GM12878 (cell line): ENCODE measurements at regions not wholly inside any gene's neighbourhood (a gene's known extent, or its start where the extent isn't known, plus 50 kb on each side); places are given as distances from the start of the nearest gene placed in this dataset.

ENCODE experiments used
- ATAC-seq: fragments of 200-7000 bp; cut with Tn5 transposase; 3 replicates; pipeline ENCODE4 v1.9.1; 2020; ENCODE audit warnings: mild to moderate bottlenecking, moderate library complexity
- BruUV-seq: library from RNA; stranded (reverse); fragments of 400-500 nt; replicated peaks from 2 replicates; lab custom pipeline; 2021; lab: Mats Ljungman, UMichigan
- CTCF ChIA-PET: fragments of 300-600 bp; sonication (Branson Sonifier 250); formaldehyde crosslinking; extraction: SDS; loops from one replicate; lab custom pipeline; 2021; ENCODE audit warnings: inconsistent platforms; lab: Yijun Ruan, JAX
- POLR2A ChIA-PET: fragments of 350-600 bp; formaldehyde crosslinking; extraction: SDS; loops from one replicate; lab custom pipeline; 2021; ENCODE audit warnings: inconsistent platforms; lab: Charles Lee
- RAD21 ChIA-PET: fragments of 300-600 bp; sonication (Branson Sonifier 250); formaldehyde crosslinking; loops from one replicate; lab custom pipeline; 2023; ENCODE audit warnings: antibody characterized with exemption; ENCODE audit not compliant: unreplicated experiment; lab: Charles Lee
- SMC1A ChIA-PET: fragments of 300-600 bp; sonication (Branson Sonifier 250); formaldehyde crosslinking; loops from one replicate; lab custom pipeline; 2023; ENCODE audit not compliant: unreplicated experiment, uncharacterized antibody; lab: Charles Lee
- DNase-seq: peaks from one replicate; pipeline ENCODE4 v3.0.0-alpha.2; 2011; ENCODE audit warnings: low read depth, low spot score
- FAIRE-seq: peaks from 3 replicates; lab custom pipeline; 2011; peaks lifted over from hg19 to GRCh38; lab: Jason Lieb, UNC
- H2AFZ ChIP-seq: 2 replicates; pipeline ENCODE4 v1.6.0; 2011; ENCODE audit warnings: low read depth, low read length, control low read depth; ENCODE audit not compliant: control insufficient read depth
- H3K27ac ChIP-seq: 2 replicates; pipeline ENCODE4 v1.5.1; 2011; ENCODE audit warnings: control low read depth; ENCODE audit not compliant: control insufficient read depth, insufficient read depth
- H3K27me3 ChIP-seq, 2 experiments: replicated peaks in 1 of 2; 2 replicates each; pipeline versions ENCODE4 v1.6.0 to v1.6.1; 2011; ENCODE audit warnings: low read length in 1 of 2; ENCODE audit not compliant: control insufficient read depth in 2 of 2, insufficient read depth in 2 of 2
- H3K36me3 ChIP-seq, 2 experiments: 2 replicates each; pipeline ENCODE4 v1.5.1; 2011; ENCODE audit warnings: low read length in 1 of 2; ENCODE audit not compliant: control insufficient read depth in 2 of 2, insufficient read depth in 2 of 2
- H3K4me1 ChIP-seq: 2 replicates; pipeline ENCODE4 v1.6.1; 2011; ENCODE audit warnings: mild to moderate bottlenecking, low read length, moderate library complexity, mixed read lengths; ENCODE audit not compliant: control insufficient read depth, insufficient read depth
- H3K4me2 ChIP-seq: 2 replicates; pipeline ENCODE4 v1.6.0; 2011; ENCODE audit warnings: control low read depth; ENCODE audit not compliant: control insufficient read depth, insufficient read depth
- H3K4me3 ChIP-seq: fragments of 200-600 bp; sonication (generic); 2 replicates; pipeline ENCODE4 v1.5.1; 2016
- H3K79me2 ChIP-seq: 2 replicates; pipeline ENCODE4 v1.6.0; 2011; ENCODE audit warnings: low read length; ENCODE audit not compliant: control insufficient read depth, insufficient read depth
- H3K9ac ChIP-seq: 2 replicates; pipeline ENCODE4 v1.8.0; 2011; ENCODE audit warnings: low read length, control low read depth, mixed read lengths; ENCODE audit not compliant: control insufficient read depth, insufficient read depth
- H3K9me3 ChIP-seq: replicated peaks from 3 replicates; pipeline ENCODE4 v1.5.1; 2011; ENCODE audit warnings: mild to moderate bottlenecking, low read length; ENCODE audit not compliant: control insufficient read depth, insufficient read depth
- H4K20me1 ChIP-seq: 2 replicates; pipeline ENCODE4 v1.6.0; 2011; ENCODE audit not compliant: control insufficient read depth, insufficient read depth
- E4F1 ChIP-seq: fragments of 450-650 bp; IDR thresholded peaks from 2 replicates; pipeline ENCODE4 v1.6.1; 2018; ENCODE audit warnings: borderline replicate concordance, mild to moderate bottlenecking; ENCODE audit not compliant: partially characterized antibody
- MTA2 ChIP-seq: fragments of 450-650 bp; IDR thresholded peaks from 2 replicates; pipeline ENCODE4 v1.6.1; 2016; ENCODE audit warnings: low read depth, mild to moderate bottlenecking, moderate library complexity
- PML ChIP-seq: IDR thresholded peaks from 2 replicates; pipeline ENCODE4 v1.6.1; 2012; ENCODE audit warnings: low read length, inconsistent platforms
- ZNF592 ChIP-seq: fragments of 450-650 bp; IDR thresholded peaks from 2 replicates; pipeline ENCODE4 v1.6.1; 2017; ENCODE audit warnings: mild to moderate bottlenecking, moderate library complexity
- whole genome bisulfite sequencing: methylation state at CpG from one replicate; pipeline ENCODE4 v1.1.6; 2016; ENCODE audit warnings: low lambda C conversion rate; ENCODE audit not compliant: insufficient replicate concordance, insufficient coverage; ENCODE audit errors: missing lambda C conversion rate; 5-methylcytosine and 5-hydroxymethylcytosine counted together
- in situ Hi-C: fragments of 300-500 bp; cut with MboI; formaldehyde crosslinking; loops from 9 replicates; pipeline ENCODE4 v1.14.3; 2018; ENCODE audit warnings: mixed read lengths
- intact Hi-C: fragments of 100-400 bp; cut with micrococcal nuclease; formaldehyde crosslinking; loops from one replicate; pipeline ENCODE4 v1.14.2; 2022; ENCODE audit not compliant: unreplicated experiment

GRCh38 chr5:30102185-30102584 lies 1091.3 kb upstream of the CDH6 start (continued):
- TF ChIP-seq MTA2 = no peak
- TF ChIP-seq ZNF592 = no peak
- TF ChIP-seq E4F1 = no peak

DNA sequence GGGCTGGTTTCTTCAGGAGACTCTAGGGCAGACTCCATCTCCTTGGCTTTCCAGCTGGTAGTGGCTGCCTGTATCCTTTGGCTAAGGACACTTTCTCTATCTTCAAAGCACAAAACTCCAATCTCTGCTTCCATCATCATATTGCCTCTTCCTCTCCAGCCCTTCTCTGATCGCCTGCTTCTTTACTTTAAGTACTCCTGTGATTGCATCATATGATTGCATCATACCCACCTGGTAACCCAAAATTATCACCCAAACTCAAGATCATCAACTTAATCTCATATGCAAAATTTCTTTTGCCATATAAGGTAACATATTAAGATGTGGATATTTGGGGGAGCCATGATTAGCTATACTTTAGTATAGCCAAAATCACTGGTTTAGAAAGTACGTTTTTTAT lies 1092.6 kb upstream of the CDH6 start:
- Histone ChIP-seq H2AFZ (no peak overlapping the region), H3K79me2 (no peaks in the 10 kb centered on the region), H3K4me3 (no peak overlapping the region), H3K9ac (no peak overlapping the region), H3K27me3 (no peaks in the 10 kb centered on the region), H3K4me1 (no peaks in the 10 kb centered on the region), H3K9me3 (no peaks in the 10 kb centered on the region), H4K20me1 (no peaks in the 10 kb centered on the region), H3K36me3 (no peaks in the 10 kb centered on the region), H3K4me2 (no peak overlapping the region), H3K27ac (no peak overlapping the region)
- intact Hi-C loops (no loop called here), in situ Hi-C loops (no loop called here)
- WGBS = 39% methylated on average over 2 of the region's 2 CpGs
- POLR2A ChIA-PET = no interaction called here
- CTCF ChIA-PET = no interaction called here
- ATAC-seq (no peak), FAIRE-seq (no peak), DNase-seq (no peak)
- no peak for TF ChIP-seq PML
- RAD21 ChIA-PET = no interaction called here
- no TSS peak for BruUV-seq
- SMC1A ChIA-PET = no interaction called here
